ENCODE measurements at regions not wholly inside any gene's neighbourhood (a gene's known extent, or its start where the extent isn't known, plus 50 kb on each side); places are given as distances from the start of the nearest gene placed in this dataset.
A peak's percentile ranks its signal among the peaks of the same experiment; 100 is the strongest.

DNA sequence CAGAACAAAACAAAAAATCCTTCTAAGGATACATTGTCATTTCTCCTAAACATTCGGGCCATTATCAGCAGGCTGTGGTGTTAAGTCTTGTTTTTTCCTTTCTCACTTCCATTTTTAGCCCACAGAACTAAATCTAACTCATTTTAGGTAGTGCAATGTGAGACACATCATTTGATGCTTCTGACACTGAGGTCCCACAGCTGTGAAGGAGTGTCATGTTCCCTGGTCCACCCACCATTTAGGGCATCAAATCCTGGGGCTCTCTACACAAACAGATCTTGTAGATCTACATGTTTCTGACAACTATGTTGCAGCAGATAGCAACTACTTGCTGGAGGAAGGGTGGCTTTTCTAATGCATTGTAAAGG, 232.5 kb upstream of the IGFBP3 start:
- no peaks in the 10 kb centered on the region for H3K9me3 ChIP-seq (ENCODE audit: low read length)
- H2AFZ ChIP-seq (ENCODE audit: low read length): no peak overlapping the region
- POLR2A ChIA-PET: no interaction called here
- CTCF ChIA-PET (ENCODE audit: unreplicated experiment): no interaction called here
- no TSS peak for BruUV-seq (replicated peaks)
- no peak for DNase-seq (ENCODE audit: low spot score)
- TF ChIP-seq EZH2phosphoT487 (IDR thresholded peaks at IDR 0.05; ENCODE audit: borderline replicate concordance, low read depth, low read length): no peak
- TF ChIP-seq, protein P1, sequence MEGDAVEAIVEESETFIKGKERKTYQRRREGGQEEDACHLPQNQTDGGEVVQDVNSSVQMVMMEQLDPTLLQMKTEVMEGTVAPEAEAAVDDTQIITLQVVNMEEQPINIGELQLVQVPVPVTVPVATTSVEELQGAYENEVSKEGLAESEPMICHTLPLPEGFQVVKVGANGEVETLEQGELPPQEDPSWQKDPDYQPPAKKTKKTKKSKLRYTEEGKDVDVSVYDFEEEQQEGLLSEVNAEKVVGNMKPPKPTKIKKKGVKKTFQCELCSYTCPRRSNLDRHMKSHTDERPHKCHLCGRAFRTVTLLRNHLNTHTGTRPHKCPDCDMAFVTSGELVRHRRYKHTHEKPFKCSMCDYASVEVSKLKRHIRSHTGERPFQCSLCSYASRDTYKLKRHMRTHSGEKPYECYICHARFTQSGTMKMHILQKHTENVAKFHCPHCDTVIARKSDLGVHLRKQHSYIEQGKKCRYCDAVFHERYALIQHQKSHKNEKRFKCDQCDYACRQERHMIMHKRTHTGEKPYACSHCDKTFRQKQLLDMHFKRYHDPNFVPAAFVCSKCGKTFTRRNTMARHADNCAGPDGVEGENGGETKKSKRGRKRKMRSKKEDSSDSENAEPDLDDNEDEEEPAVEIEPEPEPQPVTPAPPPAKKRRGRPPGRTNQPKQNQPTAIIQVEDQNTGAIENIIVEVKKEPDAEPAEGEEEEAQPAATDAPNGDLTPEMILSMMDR (conservative IDR thresholded peaks at IDR 0.05; ENCODE audit: low read length): no peak
- H3K9me2 ChIP-seq (ENCODE audit: insufficient read depth, low read length): no peaks in the 10 kb centered on the region
- H3K4me2 ChIP-seq (ENCODE audit: low read length): no peak overlapping the region
- no peaks in the 10 kb centered on the region for H3K79me2 ChIP-seq (ENCODE audit: insufficient read depth, low read depth, low read length)
- no peak overlapping the region for H3K4me3 ChIP-seq (ENCODE audit: low read depth, low read length, poor library complexity, severe bottlenecking)
- H3K27ac ChIP-seq (ENCODE audit: low read depth, low read length, poor library complexity, severe bottlenecking): no peak overlapping the region
- intact Hi-C loops (cut with micrococcal nuclease; ENCODE audit: unreplicated experiment): no loop called here
- no peaks in the 10 kb centered on the region for H3K4me1 ChIP-seq (ENCODE audit: insufficient read depth, low read length, poor library complexity, severe bottlenecking)
- H3K36me3 ChIP-seq (ENCODE audit: insufficient read depth, low read length): no peaks in the 10 kb centered on the region
- no peaks in the 10 kb centered on the region for H4K20me1 ChIP-seq (ENCODE audit: insufficient read depth, low read length)

- Histone ChIP-seq H2AFZ (ENCODE audit: low read length) (no peak overlapping the region), H3K79me2 (ENCODE audit: insufficient read depth, low read depth, low read length) (no peaks in the 10 kb centered on the region), H3K4me1 (ENCODE audit: insufficient read depth, low read length, poor library complexity, severe bottlenecking) (no peaks in the 10 kb centered on the region), H3K36me3 (ENCODE audit: insufficient read depth, low read length) (no peaks in the 10 kb centered on the region), H4K20me1 (ENCODE audit: insufficient read depth, low read length) (no peaks in the 10 kb centered on the region), H3K4me2 (ENCODE audit: low read length) (no peak overlapping the region), H3K9me2 (ENCODE audit: insufficient read depth, low read length) (no peaks in the 10 kb centered on the region), H3K9me3 (ENCODE audit: low read length) (no peaks in the 10 kb centered on the region), H3K4me3 (ENCODE audit: low read depth, low read length, poor library complexity, severe bottlenecking) (no peak overlapping the region), H3K27ac (ENCODE audit: low read depth, low read length, poor library complexity, severe bottlenecking) (no peak overlapping the region)
- intact Hi-C loops (cut with micrococcal nuclease; ENCODE audit: unreplicated experiment): no loop called here
- ChIA-PET POLR2A (interaction anchor here (0.7 kb wide), 1 partner anchor 741 kb away, joined by 3 read pairs; no protein-coding TSS in a partner anchor), CTCF (ENCODE audit: unreplicated experiment) (no interaction called here)
- DNase-seq (ENCODE audit: low spot score): peak; percentile 1
- TF ChIP-seq, protein P1 (conservative IDR thresholded peaks at IDR 0.05; ENCODE audit: low read length): 0 out of 2 replicates have a peak, but pooled peaks have one; percentile 23
- TF ChIP-seq EZH2phosphoT487 (IDR thresholded peaks at IDR 0.05; ENCODE audit: borderline replicate concordance, low read depth, low read length): no peak
- BruUV-seq (replicated peaks): no TSS peak
These were observed 231.6 kb upstream of the IGFBP3 start for GRCh38 chr7:46152696-46153095.

DNA sequence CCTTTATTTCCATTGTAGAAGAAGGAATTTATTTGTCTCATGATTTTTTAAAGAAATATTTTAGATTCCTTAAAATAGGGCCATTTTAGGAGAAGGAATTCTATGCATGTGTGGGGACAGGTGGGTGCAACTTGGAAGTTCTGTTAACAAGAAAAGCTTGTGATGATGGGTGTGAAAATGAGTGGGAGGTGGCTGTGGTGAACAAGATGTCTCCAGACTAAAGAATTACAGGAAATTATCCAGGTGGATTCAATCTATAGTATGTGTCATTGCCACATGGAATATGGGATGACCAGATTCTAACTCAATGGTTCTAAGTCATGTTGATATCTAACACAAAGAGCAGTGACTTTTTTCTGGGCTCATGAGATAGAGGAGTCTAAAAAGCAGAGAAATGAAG, 229.6 kb upstream of the IGFBP3 start:
- Histone ChIP-seq H3K4me2 (ENCODE audit: low read length) (no peak overlapping the region), H3K79me2 (ENCODE audit: insufficient read depth, low read depth, low read length) (no peaks in the 10 kb centered on the region), H3K27ac (ENCODE audit: low read depth, low read length, poor library complexity, severe bottlenecking) (no peak overlapping the region), H2AFZ (ENCODE audit: low read length) (no peak overlapping the region), H3K4me1 (ENCODE audit: insufficient read depth, low read length, poor library complexity, severe bottlenecking) (no peaks in the 10 kb centered on the region), H3K36me3 (ENCODE audit: insufficient read depth, low read length) (no peaks in the 10 kb centered on the region), H3K9me3 (ENCODE audit: low read length) (no peaks in the 10 kb centered on the region), H3K4me3 (ENCODE audit: low read depth, low read length, poor library complexity, severe bottlenecking) (no peak overlapping the region), H4K20me1 (ENCODE audit: insufficient read depth, low read length) (no peaks in the 10 kb centered on the region), H3K9me2 (ENCODE audit: insufficient read depth, low read length) (no peaks in the 10 kb centered on the region)
- no peak for TF ChIP-seq EZH2phosphoT487 (IDR thresholded peaks at IDR 0.05; ENCODE audit: borderline replicate concordance, low read depth, low read length)
- TF ChIP-seq, protein P1 (conservative IDR thresholded peaks at IDR 0.05; ENCODE audit: low read length): no peak
- no TSS peak for BruUV-seq (replicated peaks)
- ChIA-PET CTCF (ENCODE audit: unreplicated experiment) (no interaction called here), POLR2A (no interaction called here)
- intact Hi-C loops (cut with micrococcal nuclease; ENCODE audit: unreplicated experiment): no loop called here
- DNase-seq (ENCODE audit: low spot score): no peak
